Neuronal stem cell (in vitro differentiated cells): ENCODE measurements at regions not wholly inside any gene's neighbourhood (a gene's known extent, or its start where the extent isn't known, plus 50 kb on each side); places are given as distances from the start of the nearest gene placed in this dataset.
"Not testable (repeated sequence)": the region's sequence is repeated elsewhere in the genome, so short reads cannot be mapped to it uniquely, and the experiment has no call there.

Source experiments
- DNase-seq: peaks from one replicate; pipeline ENCODE4 v3.0.0-alpha.2; 2013; ENCODE audit warnings: low spot score
- H2AFZ ChIP-seq: one replicate; pipeline ENCODE4 v1.6.1; 2013; ENCODE audit warnings: mild to moderate bottlenecking, low read length, inconsistent platforms
- H2AK5ac ChIP-seq: 2 replicates; pipeline ENCODE4 v1.6.1; 2013; ENCODE audit warnings: low read depth, mild to moderate bottlenecking, inconsistent platforms, low read length, moderate library complexity, mixed read lengths
- H2BK120ac ChIP-seq: 2 replicates; pipeline ENCODE4 v1.6.1; 2013; ENCODE audit warnings: low read depth, mild to moderate bottlenecking, inconsistent platforms, low read length, moderate library complexity, mixed read lengths
- H2BK12ac ChIP-seq: one replicate; pipeline ENCODE4 v1.6.1; 2013; ENCODE audit warnings: low read length, inconsistent platforms
- H2BK15ac ChIP-seq: 2 replicates; pipeline ENCODE4 v1.6.1; 2013; ENCODE audit warnings: mild to moderate bottlenecking, low read length, inconsistent platforms, mixed read lengths
- H2BK5ac ChIP-seq: one replicate; pipeline ENCODE4 v1.6.1; 2013; ENCODE audit warnings: inconsistent platforms, mild to moderate bottlenecking, low read length, moderate library complexity
- H3K14ac ChIP-seq: one replicate; pipeline ENCODE4 v1.6.1; 2013; ENCODE audit warnings: low read length, inconsistent platforms
- H3K18ac ChIP-seq: 2 replicates; pipeline ENCODE4 v1.6.1; 2013; ENCODE audit warnings: low read length, inconsistent platforms
- H3K23ac ChIP-seq: 2 replicates; pipeline ENCODE4 v1.6.1; 2013; ENCODE audit warnings: low read depth, mild to moderate bottlenecking, mixed read lengths, low read length, inconsistent platforms; ENCODE audit not compliant: poor library complexity
- H3K27ac ChIP-seq: replicated peaks from 3 replicates; pipeline ENCODE4 v1.5.1; 2013; ENCODE audit warnings: low read length, inconsistent platforms
- H3K27me3 ChIP-seq, 3 experiments: 2 replicates each; pipeline ENCODE4 v1.6.1; 2013; ENCODE audit warnings: low read length in 3 of 3, mild to moderate bottlenecking in 2 of 3, inconsistent platforms in 1 of 3, low read depth in 1 of 3, mixed read lengths in 1 of 3, moderate library complexity in 1 of 3; ENCODE audit not compliant: control insufficient read depth in 3 of 3, insufficient read depth in 3 of 3
- H3K36me3 ChIP-seq, 2 donors: replicated peaks in 1 of 2; 2 replicates each; pipeline ENCODE4 v1.6.1; 2013; ENCODE audit warnings: low read length in 2 of 2; ENCODE audit not compliant: control insufficient read depth in 2 of 2, insufficient read depth in 2 of 2
- H3K4ac ChIP-seq: 2 replicates; pipeline ENCODE4 v1.6.1; 2013; ENCODE audit warnings: inconsistent platforms, mild to moderate bottlenecking, low read length, moderate library complexity
- H3K4me1 ChIP-seq, 2 donors: 1 replicate in 1 of 2; 2 replicates in 1 of 2; pipeline ENCODE4 v1.6.1; 2013; ENCODE audit warnings: low read length in 2 of 2, low read depth in 1 of 2; ENCODE audit not compliant: control insufficient read depth in 2 of 2, insufficient read depth in 1 of 2
- H3K4me2 ChIP-seq: one replicate; pipeline ENCODE4 v1.6.1; 2013; ENCODE audit warnings: mild to moderate bottlenecking, low read length, inconsistent platforms; ENCODE audit not compliant: insufficient read depth, poor library complexity, severe bottlenecking
- H3K4me3 ChIP-seq, 2 donors: 2 replicates each; pipeline ENCODE4 v1.5.1; 2013; ENCODE audit warnings: low read length in 2 of 2, mild to moderate bottlenecking in 2 of 2, inconsistent platforms in 1 of 2, moderate library complexity in 1 of 2
- H3K79me1 ChIP-seq: one replicate; pipeline ENCODE4 v1.6.1; 2013; ENCODE audit warnings: low read depth, mild to moderate bottlenecking, inconsistent platforms, low read length, moderate library complexity
- H3K9ac ChIP-seq: one replicate; pipeline ENCODE4 v1.6.1; 2013; ENCODE audit warnings: mild to moderate bottlenecking, low read depth, low read length, inconsistent platforms; ENCODE audit not compliant: poor library complexity
- H3K9me3 ChIP-seq, 2 donors: replicated peaks in 1 of 2; 2 replicates each; pipeline versions ENCODE3 to v1.6.1; 2013; ENCODE audit warnings: low read length in 2 of 2, mild to moderate bottlenecking in 2 of 2, inconsistent platforms in 1 of 2, low read depth in 1 of 2, mixed read lengths in 1 of 2, moderate library complexity in 1 of 2; ENCODE audit not compliant: control insufficient read depth in 2 of 2, insufficient read depth in 1 of 2
- H4K8ac ChIP-seq: one replicate; pipeline ENCODE4 v1.6.1; 2013; ENCODE audit warnings: low read depth, mild to moderate bottlenecking, inconsistent platforms, low read length, moderate library complexity
- H4K91ac ChIP-seq: one replicate; pipeline ENCODE4 v1.6.1; 2013; ENCODE audit warnings: low read length, low read depth, mild to moderate bottlenecking, inconsistent platforms; ENCODE audit not compliant: poor library complexity
- WGBS, 2 donors: extraction: QIAGEN DNeasy Blood & Tissue Kit; methylation state at CpG; one replicate each; pipeline ENCODE4 v1.1.7; 2013; ENCODE audit warnings: missing lambda C conversion rate in 2 of 2, mixed read lengths in 1 of 2; ENCODE audit not compliant: insufficient read length in 2 of 2, insufficient replicate concordance in 1 of 2; ENCODE audit errors: extremely low coverage in 2 of 2; 5-methylcytosine and 5-hydroxymethylcytosine counted together

DNA sequence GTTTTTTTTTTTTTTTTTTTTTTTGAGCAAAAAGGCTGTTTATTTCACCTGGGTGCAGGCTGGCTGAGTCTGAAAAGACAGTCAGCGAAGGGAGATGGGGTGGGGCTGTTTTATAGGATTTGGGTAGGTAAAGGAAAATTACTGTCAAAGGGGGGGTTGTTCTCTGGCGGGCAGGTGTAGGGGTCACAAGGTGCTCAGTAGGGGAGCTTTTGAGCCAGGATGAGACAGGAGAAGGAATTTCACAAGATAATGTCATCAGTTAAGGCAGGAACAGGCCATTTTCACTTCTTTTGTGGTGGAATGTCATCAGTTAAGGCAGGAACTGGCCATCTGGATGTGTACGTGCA lies 113.0 kb downstream of the HMHB1 start:
- H2BK12ac ChIP-seq, H3K14ac ChIP-seq, H3K9me3 ChIP-seq, H3K4me3 ChIP-seq, H3K4me1 ChIP-seq, H2BK120ac ChIP-seq, H3K36me3 ChIP-seq, H3K4ac ChIP-seq, H3K4me2 ChIP-seq, H3K23ac ChIP-seq, H3K9ac ChIP-seq, H2BK5ac ChIP-seq, H4K8ac ChIP-seq, H2BK15ac ChIP-seq, H3K27ac ChIP-seq, H2AFZ ChIP-seq, DNase-seq, H3K18ac ChIP-seq, H3K27me3 ChIP-seq, H4K91ac ChIP-seq, H2AK5ac ChIP-seq, H3K79me1 ChIP-seq: not testable (repeated sequence)
- WGBS, 2 donors, result no CpG with 5 or more reads among the region's 3 CpGs

GRCh38 chr5:143929486-143929885 lies 117.5 kb downstream of the HMHB1 start:
- no peak overlapping the region for H3K23ac ChIP-seq
- no peak overlapping the region for H3K4ac ChIP-seq
- no peak overlapping the region for H2BK120ac ChIP-seq
- no peak overlapping the region for H3K27ac ChIP-seq
- DNase-seq, result no peak
- H3K4me3 ChIP-seq, result no peak overlapping the region
- H2AK5ac ChIP-seq, result no peak overlapping the region
- H3K9me3 ChIP-seq, result no peaks in the 10 kb centered on the region
- no peak overlapping the region for H3K14ac ChIP-seq
- no peaks in the 10 kb centered on the region for H3K79me1 ChIP-seq
- no peak overlapping the region for H2BK12ac ChIP-seq
- no peak overlapping the region for H3K4me2 ChIP-seq
- H3K36me3 ChIP-seq, result no peaks in the 10 kb centered on the region
- no peak overlapping the region for H3K18ac ChIP-seq
- H4K91ac ChIP-seq, result no peak overlapping the region
- no peaks in the 10 kb centered on the region for H3K27me3 ChIP-seq
- H2BK5ac ChIP-seq, result no peak overlapping the region
- no peak overlapping the region for H4K8ac ChIP-seq
- no peak overlapping the region for H2BK15ac ChIP-seq
- peaks cover 0 to 5% of the 10 kb centered on the region in 2 donors for H3K4me1 ChIP-seq
- H3K9ac ChIP-seq, result no peak overlapping the region
- H2AFZ ChIP-seq, result no peak overlapping the region

GRCh38 chr5:143930561-143930960 lies 118.6 kb downstream of the HMHB1 start:
- Histone ChIP-seq H2BK12ac (no peak overlapping the region), H3K18ac (no peak overlapping the region), H3K36me3 (no peaks in the 10 kb centered on the region), H3K4me1 (peaks cover 0 to 5% of the 10 kb centered on the region in 2 donors), H2AFZ (no peak overlapping the region), H4K91ac (no peak overlapping the region), H3K4me3 (no peak overlapping the region), H2BK120ac (no peak overlapping the region), H2AK5ac (no peak overlapping the region), H2BK5ac (no peak overlapping the region), H4K8ac (no peak overlapping the region), H3K9me3 (no peaks in the 10 kb centered on the region), H3K27ac (no peak overlapping the region), H3K4me2 (no peak overlapping the region), H3K4ac (no peak overlapping the region), H3K27me3 (no peaks in the 10 kb centered on the region), H3K79me1 (no peaks in the 10 kb centered on the region), H3K9ac (no peak overlapping the region), H3K23ac (no peak overlapping the region), H2BK15ac (no peak overlapping the region), H3K14ac (no peak overlapping the region)
- DNase-seq, result no peak

DNA sequence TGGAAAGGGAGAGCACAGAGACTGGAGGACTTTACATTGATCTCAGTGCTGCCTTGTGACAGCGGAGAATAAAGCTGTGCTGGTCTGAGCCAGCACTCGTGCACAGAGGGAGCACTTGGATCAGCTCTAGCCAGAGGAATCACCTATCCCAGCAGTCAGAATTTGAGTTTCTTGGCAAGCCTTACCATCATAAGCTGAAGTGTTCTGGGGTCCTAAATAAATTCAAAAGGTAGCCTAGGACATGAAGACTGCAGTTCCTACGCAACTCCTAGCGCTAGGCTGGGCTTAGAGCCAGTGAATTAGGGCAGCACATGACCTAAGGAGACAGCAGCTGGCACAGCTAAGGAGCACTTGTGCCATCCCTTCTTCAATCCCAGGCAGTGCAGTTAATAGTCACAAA lies 119.5 kb downstream of the HMHB1 start:
- no peaks in the 10 kb centered on the region for H3K79me1 ChIP-seq
- H2BK15ac ChIP-seq, result no peak overlapping the region
- no peaks in the 10 kb centered on the region for H3K36me3 ChIP-seq
- no peak overlapping the region for H3K4me3 ChIP-seq
- H3K4me2 ChIP-seq, result no peak overlapping the region
- peaks cover 0 to 5% of the 10 kb centered on the region in 2 donors for H3K4me1 ChIP-seq
- DNase-seq, result no peak
- no peak overlapping the region for H3K27ac ChIP-seq
- no peak overlapping the region for H2AFZ ChIP-seq
- no peak overlapping the region for H2BK5ac ChIP-seq
- WGBS, 2 donors, result no CpG with 5 or more reads among the region's 4 CpGs
- H2BK120ac ChIP-seq, result no peak overlapping the region
- no peak overlapping the region for H2BK12ac ChIP-seq
- no peak overlapping the region for H3K4ac ChIP-seq
- no peaks in the 10 kb centered on the region for H3K27me3 ChIP-seq
- H3K14ac ChIP-seq, result no peak overlapping the region
- no peak overlapping the region for H4K8ac ChIP-seq
- peak overlapping the region; percentile 24 for H3K18ac ChIP-seq
- H3K23ac ChIP-seq, result no peak overlapping the region
- no peaks in the 10 kb centered on the region for H3K9me3 ChIP-seq
- H4K91ac ChIP-seq, result no peak overlapping the region
- H2AK5ac ChIP-seq, result no peak overlapping the region
- H3K9ac ChIP-seq, result no peak overlapping the region
